ENCODE measurements at regions not wholly inside any gene's neighbourhood (a gene's known extent, or its start where the extent isn't known, plus 50 kb on each side); places are given as distances from the start of the nearest gene placed in this dataset.

DNA sequence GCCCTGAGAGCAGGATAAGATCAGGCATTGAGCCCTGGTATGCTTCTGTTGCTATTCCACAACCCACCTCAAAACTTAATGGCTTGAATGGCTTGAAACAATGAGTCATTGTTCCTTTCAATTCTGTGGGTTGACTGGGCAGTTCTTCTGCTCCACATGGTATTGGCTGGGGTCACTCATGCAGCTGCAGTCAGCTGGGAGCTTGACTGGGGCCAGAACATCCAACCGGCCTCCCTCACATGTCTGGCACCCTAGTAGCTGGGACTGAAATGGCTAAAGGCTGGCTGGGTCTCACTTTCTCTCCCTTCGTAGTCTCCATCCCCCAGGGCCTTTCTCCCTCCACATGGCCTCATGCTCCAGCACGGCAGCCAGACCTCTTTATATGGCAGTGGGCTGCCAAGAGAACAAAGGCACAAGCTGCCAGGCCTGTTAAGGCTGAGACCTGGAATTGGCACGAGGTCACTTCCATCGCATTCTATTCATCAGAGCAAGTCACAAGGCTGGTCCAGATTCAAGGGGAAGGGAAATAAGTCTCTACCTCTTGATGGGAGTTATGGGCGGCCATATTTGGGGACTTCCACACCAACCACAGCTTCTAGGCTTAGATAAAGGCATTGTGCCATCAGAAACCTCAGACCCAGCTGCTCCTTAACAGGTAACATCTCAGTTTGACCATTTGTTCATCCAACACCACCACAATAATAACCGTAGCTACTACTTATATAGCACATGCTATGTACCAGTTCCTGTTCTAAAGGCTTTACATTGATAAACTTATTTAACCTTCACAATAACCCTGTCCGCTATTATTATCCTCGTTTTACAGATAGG is 159.7 kb upstream of the ATP6AP2 start:
- no peaks in the 10 kb centered on the region for H3K9me3 Mint-ChIP-seq
- H3K27ac Mint-ChIP-seq, result no peak overlapping the region
- H3K4me1 Mint-ChIP-seq (ENCODE audit: low read depth), result peaks cover 8% of the 10 kb centered on the region
- no peak overlapping the region for H3K4me3 Mint-ChIP-seq
- H3K27me3 Mint-ChIP-seq, result no peaks in the 10 kb centered on the region
- no peaks in the 10 kb centered on the region for H3K36me3 Mint-ChIP-seq (ENCODE audit: low read depth)

DNA sequence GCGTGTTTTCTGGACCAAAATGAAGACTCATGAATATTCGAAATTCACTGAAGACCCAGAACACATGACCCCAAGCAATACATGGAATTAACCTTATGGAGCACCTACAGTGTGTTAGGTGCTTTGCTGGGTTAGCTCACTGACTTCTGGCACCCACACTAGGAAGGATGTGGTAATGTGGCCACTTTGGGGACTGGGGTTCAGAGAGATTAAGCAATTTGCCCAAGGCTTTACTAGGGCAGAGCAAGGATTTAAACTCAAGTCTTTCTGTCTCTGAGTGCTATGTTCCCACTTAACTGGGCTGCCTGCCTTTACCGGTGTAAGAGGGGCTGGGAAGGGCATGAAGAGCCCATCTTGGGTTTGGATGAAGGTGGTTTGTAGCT is 162.0 kb upstream of the ATP6AP2 start:
- H3K4me1 Mint-ChIP-seq (ENCODE audit: low read depth), result peaks cover 8% of the 10 kb centered on the region
- H3K27ac Mint-ChIP-seq, result no peak overlapping the region
- H3K4me3 Mint-ChIP-seq, result no peak overlapping the region
- H3K36me3 Mint-ChIP-seq (ENCODE audit: low read depth), result no peaks in the 10 kb centered on the region
- H3K9me3 Mint-ChIP-seq, result no peaks in the 10 kb centered on the region
- H3K27me3 Mint-ChIP-seq, result no peaks in the 10 kb centered on the region

- no peak overlapping the region for H3K4me3 Mint-ChIP-seq
- no peak overlapping the region for H3K27ac Mint-ChIP-seq
- peaks cover 8% of the 10 kb centered on the region for H3K4me1 Mint-ChIP-seq (ENCODE audit: low read depth)
- H3K36me3 Mint-ChIP-seq (ENCODE audit: low read depth), result no peaks in the 10 kb centered on the region
- H3K27me3 Mint-ChIP-seq, result no peaks in the 10 kb centered on the region
- H3K9me3 Mint-ChIP-seq, result no peaks in the 10 kb centered on the region
Observed at GRCh38 chrX:40418146-40418812, 162.5 kb upstream of the ATP6AP2 start.

GRCh38 chrX:40415675-40416074 is 165.1 kb upstream of the ATP6AP2 start:
- Mint-ChIP-seq H3K9me3 (no peaks in the 10 kb centered on the region), H3K4me3 (no peak overlapping the region)

GRCh38 chrX:40414335-40414734 is 166.4 kb upstream of the ATP6AP2 start:
- no peak overlapping the region for H3K4me3 Mint-ChIP-seq

More at GRCh38 chrX:40415675-40416074, 165.1 kb upstream of the ATP6AP2 start:
- Mint-ChIP-seq H3K27ac (no peak overlapping the region), H3K27me3 (no peaks in the 10 kb centered on the region), H3K36me3 (ENCODE audit: low read depth) (no peaks in the 10 kb centered on the region), H3K4me1 (ENCODE audit: low read depth) (peaks cover 1% of the 10 kb centered on the region)

GRCh38 chrX:40411340-40412111 is 169.2 kb upstream of the ATP6AP2 start:
- Mint-ChIP-seq H3K36me3 (ENCODE audit: low read depth) (no peaks in the 10 kb centered on the region), H3K4me3 (no peak overlapping the region), H3K27me3 (no peaks in the 10 kb centered on the region), H3K4me1 (ENCODE audit: low read depth) (no peaks in the 10 kb centered on the region), H3K9me3 (no peaks in the 10 kb centered on the region), H3K27ac (no peak overlapping the region)

More at GRCh38 chrX:40414335-40414734, 166.4 kb upstream of the ATP6AP2 start:
- no peaks in the 10 kb centered on the region for H3K9me3 Mint-ChIP-seq
- H3K27ac Mint-ChIP-seq, result no peak overlapping the region
- H3K27me3 Mint-ChIP-seq, result no peaks in the 10 kb centered on the region
- no peaks in the 10 kb centered on the region for H3K36me3 Mint-ChIP-seq (ENCODE audit: low read depth)
- no peaks in the 10 kb centered on the region for H3K4me1 Mint-ChIP-seq (ENCODE audit: low read depth)

DNA sequence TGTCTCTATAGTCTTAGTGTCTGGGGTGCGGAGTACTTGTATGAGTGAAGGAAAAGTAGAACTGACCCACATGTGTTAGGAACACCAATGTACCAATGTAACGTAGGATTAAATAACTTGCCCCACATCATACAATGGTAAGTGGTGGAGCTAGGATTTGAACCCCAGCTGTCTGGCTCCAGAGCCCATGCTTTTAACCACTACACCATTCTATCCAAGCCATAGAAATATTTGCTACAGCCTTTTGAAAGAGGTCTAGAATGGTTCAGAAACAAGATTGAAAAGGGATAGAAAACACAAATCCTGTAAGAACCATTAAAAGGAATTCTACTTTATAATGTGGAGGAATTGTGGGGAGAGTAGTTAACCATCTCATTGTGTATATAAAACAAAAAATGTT is 169.9 kb upstream of the ATP6AP2 start:
- Mint-ChIP-seq H3K27me3 (no peaks in the 10 kb centered on the region), H3K4me3 (no peak overlapping the region), H3K27ac (no peak overlapping the region), H3K36me3 (ENCODE audit: low read depth) (no peaks in the 10 kb centered on the region), H3K9me3 (no peaks in the 10 kb centered on the region), H3K4me1 (ENCODE audit: low read depth) (no peaks in the 10 kb centered on the region)

GRCh38 chrX:40406330-40406859 is 174.4 kb upstream of the ATP6AP2 start:
- H3K36me3 Mint-ChIP-seq (ENCODE audit: low read depth), result no peaks in the 10 kb centered on the region
- H3K27ac Mint-ChIP-seq, result no peak overlapping the region
- H3K9me3 Mint-ChIP-seq, result no peaks in the 10 kb centered on the region
- H3K4me1 Mint-ChIP-seq (ENCODE audit: low read depth), result no peaks in the 10 kb centered on the region
- H3K4me3 Mint-ChIP-seq, result no peak overlapping the region
- no peaks in the 10 kb centered on the region for H3K27me3 Mint-ChIP-seq

GRCh38 chrX:40405399-40405798 is 175.4 kb upstream of the ATP6AP2 start:
- no peaks in the 10 kb centered on the region for H3K9me3 Mint-ChIP-seq
- no peaks in the 10 kb centered on the region for H3K27me3 Mint-ChIP-seq
- H3K36me3 Mint-ChIP-seq (ENCODE audit: low read depth), result no peaks in the 10 kb centered on the region
- H3K27ac Mint-ChIP-seq, result no peak overlapping the region
- H3K4me1 Mint-ChIP-seq (ENCODE audit: low read depth), result no peaks in the 10 kb centered on the region
- no peak overlapping the region for H3K4me3 Mint-ChIP-seq

- H3K27ac Mint-ChIP-seq, result no peak overlapping the region
Observed at GRCh38 chrX:40403757-40404156, 177.0 kb upstream of the ATP6AP2 start.

GRCh38 chrX:40402831-40403533 is 177.8 kb upstream of the ATP6AP2 start:
- no peaks in the 10 kb centered on the region for H3K4me1 Mint-ChIP-seq (ENCODE audit: low read depth)
- no peak overlapping the region for H3K27ac Mint-ChIP-seq
- no peaks in the 10 kb centered on the region for H3K9me3 Mint-ChIP-seq
- no peaks in the 10 kb centered on the region for H3K36me3 Mint-ChIP-seq (ENCODE audit: low read depth)
- no peaks in the 10 kb centered on the region for H3K27me3 Mint-ChIP-seq
- no peak overlapping the region for H3K4me3 Mint-ChIP-seq

More at GRCh38 chrX:40403757-40404156, 177.0 kb upstream of the ATP6AP2 start:
- H3K27me3 Mint-ChIP-seq, result no peaks in the 10 kb centered on the region
- H3K4me3 Mint-ChIP-seq, result no peak overlapping the region
- no peaks in the 10 kb centered on the region for H3K36me3 Mint-ChIP-seq (ENCODE audit: low read depth)
- no peaks in the 10 kb centered on the region for H3K9me3 Mint-ChIP-seq
- no peaks in the 10 kb centered on the region for H3K4me1 Mint-ChIP-seq (ENCODE audit: low read depth)

DNA sequence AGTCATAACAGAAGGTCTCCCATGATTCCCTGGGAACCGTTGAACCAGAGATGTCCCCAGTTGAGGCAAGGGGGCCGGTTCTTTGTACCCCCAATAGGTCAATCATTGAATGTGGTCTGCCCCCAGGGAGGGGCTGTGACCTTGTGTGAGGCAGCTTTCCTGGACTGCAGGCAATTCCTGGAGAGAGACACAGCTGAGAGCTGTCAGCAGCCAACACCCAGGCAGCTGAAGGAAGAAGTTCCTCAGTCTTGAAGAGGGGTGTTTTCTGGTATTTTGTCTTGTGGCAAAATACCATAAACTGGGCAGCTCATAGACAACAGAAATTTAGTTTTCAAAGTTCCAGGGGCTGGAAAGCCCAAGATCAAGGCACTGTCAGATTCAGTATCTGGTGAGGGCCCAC is 185.7 kb upstream of the ATP6AP2 start:
- Mint-ChIP-seq H3K27me3 (no peaks in the 10 kb centered on the region), H3K4me1 (ENCODE audit: low read depth) (no peaks in the 10 kb centered on the region), H3K27ac (no peak overlapping the region), H3K4me3 (no peak overlapping the region), H3K36me3 (ENCODE audit: low read depth) (no peaks in the 10 kb centered on the region), H3K9me3 (no peaks in the 10 kb centered on the region)

DNA sequence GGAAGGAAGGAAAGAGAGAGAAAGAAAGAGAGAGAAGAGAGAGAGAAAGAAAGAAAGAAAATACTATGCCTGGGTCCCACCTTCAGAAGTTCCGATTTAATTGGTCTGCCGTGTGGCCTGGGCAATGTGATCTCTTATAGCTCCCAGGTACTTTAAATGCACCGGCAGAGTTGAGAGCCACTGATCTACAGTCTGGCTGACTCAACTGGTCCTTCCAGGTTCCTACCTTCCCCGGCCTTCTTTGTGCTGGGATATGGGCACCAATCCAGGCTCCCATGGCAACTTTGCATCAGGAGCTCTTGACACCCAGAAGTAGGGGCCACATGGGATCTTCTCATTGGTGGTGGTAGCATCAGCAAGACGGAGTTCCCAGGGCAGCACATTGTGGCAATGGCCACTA is 186.5 kb upstream of the ATP6AP2 start:
- Mint-ChIP-seq H3K27me3 (no peaks in the 10 kb centered on the region), H3K27ac (no peak overlapping the region)

DNA sequence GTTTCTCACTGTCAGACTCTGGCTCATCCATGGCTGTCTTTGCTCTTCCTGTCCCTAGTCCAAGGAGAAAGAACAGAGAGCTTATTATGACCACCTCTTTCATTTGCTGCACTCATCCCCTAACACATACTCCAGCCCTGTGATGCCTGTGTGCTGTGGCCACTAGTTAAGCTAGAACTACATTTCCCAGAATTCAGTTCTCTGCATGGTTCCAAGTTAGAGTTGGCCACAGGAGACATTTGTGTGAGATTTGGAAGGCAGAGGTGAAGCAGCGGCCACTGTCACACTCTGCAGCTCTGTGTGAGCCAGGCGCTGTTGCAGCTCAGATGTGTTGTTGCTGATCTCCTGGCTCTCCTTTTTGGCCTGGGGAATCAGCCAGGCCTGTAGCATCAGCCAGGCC is 188.2 kb upstream of the ATP6AP2 start:
- Mint-ChIP-seq H3K36me3 (ENCODE audit: low read depth) (no peaks in the 10 kb centered on the region), H3K9me3 (no peaks in the 10 kb centered on the region), H3K4me3 (no peak overlapping the region), H3K4me1 (ENCODE audit: low read depth) (no peaks in the 10 kb centered on the region), H3K27me3 (no peaks in the 10 kb centered on the region), H3K27ac (no peak overlapping the region)

More for the DNA sequence above, 186.5 kb upstream of the ATP6AP2 start:
- H3K9me3 Mint-ChIP-seq, result no peaks in the 10 kb centered on the region
- no peaks in the 10 kb centered on the region for H3K36me3 Mint-ChIP-seq (ENCODE audit: low read depth)
- H3K4me3 Mint-ChIP-seq, result no peak overlapping the region
- no peaks in the 10 kb centered on the region for H3K4me1 Mint-ChIP-seq (ENCODE audit: low read depth)

Data from stimulated activated naive CD8-positive, alpha-beta T cell treated with anti-CD3 and anti-CD28 coated beads, Interleukin-15, Interleukin-2, amounts not matched to agents 100 ng/mL and 50 ng/mL, for 24 hours (primary cell).